Adrenal gland (tissue), 9 donors: ENCODE measurements at regions not wholly inside any gene's neighbourhood (a gene's known extent, or its start where the extent isn't known, plus 50 kb on each side); places are given as distances from the start of the nearest gene placed in this dataset.
"Not testable (repeated sequence)": the region's sequence is repeated elsewhere in the genome, so short reads cannot be mapped to it uniquely, and the experiment has no call there.

Experiments
- DNase-seq, 7 donors: peaks; one replicate each; pipeline ENCODE4 v3.0.0-alpha.2; 2019 to 2020
- H3K27ac ChIP-seq, 5 donors: fragments of 200-600 bp; sonication (generic) in 4 of 5; 1 replicate in 3 of 5; 2 replicates in 2 of 5; pipeline versions ENCODE4 v1.5.1 to v1.8.0; 2016 to 2020; ENCODE audit warnings: mild to moderate bottlenecking in 1 of 5
- H3K27me3 ChIP-seq: fragments of 200-600 bp; 2 replicates; pipeline ENCODE4 v1.8.0; 2021
- H3K36me3 ChIP-seq, 2 donors: fragments of 200-600 bp; replicated peaks in 1 of 2; 1 replicate in 1 of 2; 2 replicates in 1 of 2; pipeline versions ENCODE4 v1.5.1 to v1.8.0; 2018 to 2022
- H3K4me1 ChIP-seq, 2 donors: fragments of 200-600 bp; replicated peaks in 1 of 2; 1 replicate in 1 of 2; 2 replicates in 1 of 2; pipeline versions ENCODE4 v1.5.1 to v1.8.0; 2018 to 2021
- H3K4me3 ChIP-seq, 4 donors: fragments of 200-600 bp; sonication (generic) in 3 of 4; one replicate each; pipeline ENCODE4 v1.5.1; 2016 to 2018
- H3K9me3 ChIP-seq, 3 donors: fragments of 200-600 bp; sonication (generic) in 1 of 3; replicated peaks in 1 of 3; 1 replicate in 2 of 3; 2 replicates in 1 of 3; pipeline versions ENCODE4 v1.5.1 to v1.8.0; 2016 to 2021
- CTCF ChIP-seq, 6 experiments: fragments of 450-650 bp in 4 of 6; fragments of 200-600 bp in 2 of 6; sonication (generic) in 1 of 6; IDR thresholded peaks; 1 replicate in 5 of 6; 2 replicates in 1 of 6; pipeline versions ENCODE4 v1.5.1 to v1.8.0; 2016 to 2021; ENCODE audit warnings: antibody characterized with exemption in 6 of 6, mild to moderate bottlenecking in 2 of 6, moderate library complexity in 1 of 6
- POLR2A ChIP-seq, 2 donors: fragments of 450-650 bp; IDR thresholded peaks; one replicate each; pipeline ENCODE4 v1.6.1; 2017; ENCODE audit warnings: antibody characterized with exemption in 2 of 2, mild to moderate bottlenecking in 2 of 2, moderate library complexity in 1 of 2
- WGBS, 4 donors: extraction: QIAGEN DNeasy Blood & Tissue Kit in 2 of 4; methylation state at CpG; one replicate each; pipeline versions ENCODE4 v1.1.5 to v1.1.7; 2013 to 2017; 5-methylcytosine and 5-hydroxymethylcytosine counted together
- intact Hi-C, 2 donors: fragments of 100-400 bp; cut with DNase I; formaldehyde crosslinking; loops; one replicate each; pipeline versions ENCODE4 v1.14.1 to v1.15.0; 2022 to 2023
- donor health status: healthy with polysubstance abuse.
- donor health status: Bipolar disorder and iron deficiency.
- donor health status: DM: yes; HTN: yes; CAD: no.
- donor health status: DM: no; HTN: no; CAD: no.
- donor health status: DM: no; HTN: no; CAD: no.

GRCh38 chr13:58698531-58698930 is 1067.0 kb downstream of the PCDH17 start:
- Histone ChIP-seq H3K4me1 (no peaks in the 10 kb centered on the region), H3K27me3 (no peaks in the 10 kb centered on the region), H3K36me3 (no peaks in the 10 kb centered on the region), H3K27ac (no peak overlapping the region), H3K4me3 (no peak overlapping the region), H3K9me3 (no peaks in the 10 kb centered on the region)
- TF ChIP-seq POLR2A (IDR thresholded peaks at IDR 0.05), result no peak
- TF ChIP-seq CTCF (IDR thresholded peaks at IDR 0.05), result no peak
- intact Hi-C loops, result no loop called here
- no peak for DNase-seq

- no peak overlapping the region for H3K4me3 ChIP-seq
- H3K36me3 ChIP-seq, result no peaks in the 10 kb centered on the region
- 43 to 63% (median 47%) methylated on average over 2 of the region's 2 CpGs for WGBS, 4 donors
- peaks cover 0 to 6% (median 0%) of the 10 kb centered on the region in 3 donors for H3K9me3 ChIP-seq
- DNase-seq, result no peak
- no peaks in the 10 kb centered on the region for H3K27me3 ChIP-seq
- TF ChIP-seq CTCF (IDR thresholded peaks at IDR 0.05) (no peak), POLR2A (IDR thresholded peaks at IDR 0.05) (no peak)
- intact Hi-C loops, result no loop called here
- no peak overlapping the region for H3K27ac ChIP-seq
- H3K4me1 ChIP-seq, result no peaks in the 10 kb centered on the region
Observed at GRCh38 chr13:58704953-58705352, 1073.4 kb downstream of the PCDH17 start.

- no peak for DNase-seq
- no peak overlapping the region for H3K27ac ChIP-seq
- intact Hi-C loops, result no loop called here
- 41 to 63% (median 44%) methylated on average over 2 of the region's 2 CpGs for WGBS, 4 donors
- no peak for TF ChIP-seq POLR2A (IDR thresholded peaks at IDR 0.05)
- TF ChIP-seq CTCF (IDR thresholded peaks at IDR 0.05), result no peak
- H3K4me3 ChIP-seq, result no peak overlapping the region
- H3K36me3 ChIP-seq, result no peaks in the 10 kb centered on the region
- H3K4me1 ChIP-seq, result no peaks in the 10 kb centered on the region
- no peaks in the 10 kb centered on the region for H3K27me3 ChIP-seq
- H3K9me3 ChIP-seq, result peaks cover 0 to 6% (median 0%) of the 10 kb centered on the region in 3 donors
Observed at GRCh38 chr13:58706421-58706820, 1074.9 kb downstream of the PCDH17 start.

- Histone ChIP-seq H3K9me3 (peaks cover 0 to 6% (median 0%) of the 10 kb centered on the region in 3 donors), H3K27me3 (no peaks in the 10 kb centered on the region), H3K4me3 (no peak overlapping the region), H3K27ac (no peak overlapping the region), H3K4me1 (no peaks in the 10 kb centered on the region), H3K36me3 (no peaks in the 10 kb centered on the region)
- 72 to 77% (median 74%) methylated on average over 7 to 8 of the region's 8 CpGs for WGBS, 4 donors
- no peak for TF ChIP-seq CTCF (IDR thresholded peaks at IDR 0.05)
- no peak for TF ChIP-seq POLR2A (IDR thresholded peaks at IDR 0.05)
- intact Hi-C loops, result no loop called here
- DNase-seq, result no peak
Observed at GRCh38 chr13:58712191-58712590, 1080.6 kb downstream of the PCDH17 start.

- H3K4me1 ChIP-seq, intact Hi-C loops, H3K4me3 ChIP-seq, DNase-seq, H3K27me3 ChIP-seq, H3K36me3 ChIP-seq, H3K27ac ChIP-seq, H3K9me3 ChIP-seq: not testable (repeated sequence)
- 79 to 92% (median 87%) methylated on average over 3 to 25 of the region's 25 CpGs for whole genome bisulfite sequencing, 4 donors
Observed at GRCh38 chr13:58714016-58714415, 1082.5 kb downstream of the PCDH17 start.
